AG04449 (cell line): ENCODE measurements at regions not wholly inside any gene's neighbourhood (a gene's known extent, or its start where the extent isn't known, plus 50 kb on each side); places are given as distances from the start of the nearest gene placed in this dataset.
A peak's percentile ranks its signal among the peaks of the same experiment; 100 is the strongest.

Experiments used
- CTCF ChIA-PET: fragments of 350-600 bp; formaldehyde crosslinking; extraction: SDS; loops from one replicate; lab custom pipeline; 2021; ENCODE audit warnings: antibody characterized with exemption; lab: Yijun Ruan, JAX
- POLR2A ChIA-PET: fragments of 400-600, 350-600 bp; formaldehyde crosslinking; extraction: SDS; loops from one replicate; lab custom pipeline; 2020; ENCODE audit warnings: antibody characterized with exemption, inconsistent platforms; lab: Yijun Ruan, JAX
- DNase-seq: peaks from one replicate; pipeline ENCODE4 v3.0.0-alpha.2; 2010; ENCODE audit warnings: low read depth, low spot score
- H3K4me3 ChIP-seq: 2 replicates; pipeline ENCODE4 v1.5.1; 2011; ENCODE audit warnings: low read depth, mild to moderate bottlenecking, control low read depth, low read length
- TF ChIP-seq, protein P1 (sequence below): IDR thresholded peaks from one replicate; pipeline ENCODE4 v1.5.1; 2011; ENCODE audit warnings: mild to moderate bottlenecking, moderate library complexity, low read length, control low read depth, inconsistent platforms; ENCODE audit not compliant: insufficient read depth; ENCODE audit errors: missing control alignments

DNA sequence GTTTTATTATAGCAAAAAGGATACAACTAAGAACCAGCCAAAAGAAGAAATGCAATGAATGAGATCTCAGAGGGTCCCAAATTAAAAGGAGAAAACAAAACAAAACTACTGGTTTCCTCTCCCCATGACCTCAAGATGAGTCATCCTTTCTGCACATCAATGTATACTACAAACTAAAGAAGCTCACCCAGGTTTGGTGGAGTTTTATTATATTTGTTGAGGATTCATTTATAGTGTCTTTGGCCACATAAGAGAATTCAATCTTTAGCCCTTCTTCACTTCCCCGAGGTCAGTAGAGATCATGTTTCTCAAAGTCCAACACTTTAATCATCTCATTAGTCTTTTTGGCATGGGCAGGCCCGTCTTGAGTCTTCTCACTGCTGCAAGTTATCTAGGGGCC, 210.6 kb downstream of the SLC6A15 start:
- DNase-seq, result no peak
- ChIA-PET POLR2A (no interaction called here), CTCF (no interaction called here)

DNA sequence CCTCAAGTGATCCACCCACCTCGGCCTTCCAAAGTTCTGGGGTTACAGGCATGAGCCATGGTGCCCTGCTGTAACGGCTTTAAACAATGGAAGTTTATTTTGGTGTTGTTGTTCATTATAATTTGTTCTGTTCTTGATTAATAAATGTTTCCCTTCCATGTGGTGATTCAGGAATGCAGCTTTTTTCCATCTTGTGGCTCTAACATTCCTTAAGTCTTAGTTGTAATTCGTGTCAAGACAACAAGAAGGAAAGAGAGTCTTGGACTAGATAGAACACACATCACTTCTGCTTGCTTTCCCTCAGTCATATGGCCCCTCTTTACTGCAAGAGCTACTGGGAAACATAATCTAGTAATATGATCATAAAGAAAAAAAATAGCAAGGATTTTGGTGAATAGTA, 211.6 kb downstream of the SLC6A15 start:
- no peak for DNase-seq
- ChIA-PET POLR2A (no interaction called here), CTCF (interaction anchor here (1.8 kb wide), 1 partner anchor 10 kb away, joined by 6 read pairs; no protein-coding TSS in a partner anchor)
- no peak overlapping the region for H3K4me3 ChIP-seq
- TF ChIP-seq, protein P1, sequence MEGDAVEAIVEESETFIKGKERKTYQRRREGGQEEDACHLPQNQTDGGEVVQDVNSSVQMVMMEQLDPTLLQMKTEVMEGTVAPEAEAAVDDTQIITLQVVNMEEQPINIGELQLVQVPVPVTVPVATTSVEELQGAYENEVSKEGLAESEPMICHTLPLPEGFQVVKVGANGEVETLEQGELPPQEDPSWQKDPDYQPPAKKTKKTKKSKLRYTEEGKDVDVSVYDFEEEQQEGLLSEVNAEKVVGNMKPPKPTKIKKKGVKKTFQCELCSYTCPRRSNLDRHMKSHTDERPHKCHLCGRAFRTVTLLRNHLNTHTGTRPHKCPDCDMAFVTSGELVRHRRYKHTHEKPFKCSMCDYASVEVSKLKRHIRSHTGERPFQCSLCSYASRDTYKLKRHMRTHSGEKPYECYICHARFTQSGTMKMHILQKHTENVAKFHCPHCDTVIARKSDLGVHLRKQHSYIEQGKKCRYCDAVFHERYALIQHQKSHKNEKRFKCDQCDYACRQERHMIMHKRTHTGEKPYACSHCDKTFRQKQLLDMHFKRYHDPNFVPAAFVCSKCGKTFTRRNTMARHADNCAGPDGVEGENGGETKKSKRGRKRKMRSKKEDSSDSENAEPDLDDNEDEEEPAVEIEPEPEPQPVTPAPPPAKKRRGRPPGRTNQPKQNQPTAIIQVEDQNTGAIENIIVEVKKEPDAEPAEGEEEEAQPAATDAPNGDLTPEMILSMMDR, result no peak

More for the DNA sequence above, 210.6 kb downstream of the SLC6A15 start:
- H3K4me3 ChIP-seq, result no peak overlapping the region
- TF ChIP-seq, protein P1, result no peak

DNA sequence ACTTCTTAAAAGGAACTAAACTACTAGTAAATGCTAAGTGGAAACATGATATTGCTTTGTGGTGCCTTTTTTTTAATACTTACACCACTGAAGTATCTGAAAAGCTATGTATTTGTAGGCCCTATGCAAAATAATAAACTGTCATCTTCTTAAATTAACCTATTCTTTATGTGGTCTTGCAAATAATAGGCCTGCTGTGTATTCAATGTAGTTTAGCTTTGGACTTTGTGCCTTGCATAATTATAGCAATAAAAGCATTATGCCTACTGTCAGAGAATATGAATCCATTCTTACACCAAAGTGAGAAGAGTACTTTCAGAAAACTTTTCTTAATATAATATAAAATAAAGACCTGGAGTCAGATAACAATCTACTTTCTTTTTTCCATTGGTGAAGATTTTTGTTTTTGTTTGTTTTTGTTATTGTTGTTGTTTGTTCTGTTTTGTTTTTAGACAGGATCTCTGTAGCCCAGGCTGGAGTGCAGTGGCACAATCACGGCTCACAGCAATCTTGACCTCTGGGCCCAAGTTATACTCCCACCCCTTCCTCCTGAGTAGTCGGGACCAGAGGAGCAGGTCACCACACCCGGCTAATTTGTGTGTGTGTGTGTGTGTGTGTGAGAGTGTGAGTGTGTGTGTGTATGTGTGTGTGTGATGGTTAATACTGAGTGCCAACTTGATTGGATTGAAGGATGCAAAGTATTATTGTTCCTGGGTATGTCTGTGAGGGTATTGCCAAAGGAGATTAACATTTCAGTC, 213.8 kb downstream of the SLC6A15 start:
- TF ChIP-seq, protein P1, result no peak
- CTCF ChIA-PET, result interaction anchor here (1.4 kb wide), 1 partner anchor 14 kb away, joined by 3 read pairs; no protein-coding TSS in a partner anchor
- H3K4me3 ChIP-seq, result no peak overlapping the region
- no peak for DNase-seq
- POLR2A ChIA-PET, result no interaction called here

DNA sequence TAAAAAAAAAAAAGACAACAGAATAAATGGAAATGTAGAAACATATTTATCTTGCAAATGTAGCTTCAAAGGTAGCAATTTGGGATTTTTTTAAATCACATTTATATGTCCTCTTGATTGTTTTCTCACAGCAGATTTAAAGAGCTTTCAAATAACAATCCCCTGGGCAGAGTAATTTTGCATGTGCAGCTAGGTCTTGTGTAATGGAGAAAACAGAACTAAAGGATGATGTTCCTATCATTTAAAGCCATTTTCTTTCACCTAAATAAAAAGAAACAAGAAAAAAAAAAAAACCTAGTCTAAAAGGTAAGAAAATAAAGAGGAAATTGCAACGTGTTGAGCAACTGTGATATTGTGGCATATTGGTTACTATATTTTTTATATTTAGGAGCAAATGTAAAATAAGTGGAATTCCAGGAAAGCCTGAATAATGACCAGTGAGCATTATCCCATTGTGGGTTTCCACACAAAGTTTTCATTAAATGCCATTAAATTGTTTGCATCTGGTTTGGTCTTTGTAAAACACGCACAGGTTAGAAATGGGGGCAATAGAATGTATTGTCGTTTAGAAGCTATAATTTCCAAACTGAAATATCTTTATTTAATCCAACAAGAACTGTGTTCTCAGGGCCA, 215.6 kb downstream of the SLC6A15 start:
- TF ChIP-seq, protein P1, result no peak
- POLR2A ChIA-PET, result no interaction called here
- H3K4me3 ChIP-seq, result no peak overlapping the region
- CTCF ChIA-PET, result interaction anchor here (1.4 kb wide), 1 partner anchor 12 kb away, joined by 3 read pairs; no protein-coding TSS in a partner anchor
- peak; percentile 16 for DNase-seq

DNA sequence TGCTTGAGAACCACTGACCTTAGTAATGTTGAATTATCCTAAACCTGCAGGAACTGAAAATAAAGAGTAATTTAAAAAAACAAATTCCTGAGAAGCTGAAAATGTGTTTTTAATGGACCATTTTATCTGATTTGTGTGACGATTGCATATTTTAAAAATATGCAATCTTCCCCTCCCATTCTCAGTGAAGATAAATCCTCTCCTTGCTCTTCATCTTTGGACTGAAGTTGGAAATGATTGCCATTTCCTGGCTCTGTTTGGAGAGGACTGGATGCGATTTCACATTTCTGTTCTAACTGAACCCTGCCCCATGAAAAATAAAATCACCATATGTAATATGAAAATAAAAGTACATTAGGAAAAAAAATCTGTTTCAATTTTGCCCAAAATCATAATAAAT, 216.3 kb downstream of the SLC6A15 start:
- TF ChIP-seq, protein P1, result no peak
- CTCF ChIA-PET, result no interaction called here
- no peak overlapping the region for H3K4me3 ChIP-seq
- POLR2A ChIA-PET, result no interaction called here
- no peak for DNase-seq

DNA sequence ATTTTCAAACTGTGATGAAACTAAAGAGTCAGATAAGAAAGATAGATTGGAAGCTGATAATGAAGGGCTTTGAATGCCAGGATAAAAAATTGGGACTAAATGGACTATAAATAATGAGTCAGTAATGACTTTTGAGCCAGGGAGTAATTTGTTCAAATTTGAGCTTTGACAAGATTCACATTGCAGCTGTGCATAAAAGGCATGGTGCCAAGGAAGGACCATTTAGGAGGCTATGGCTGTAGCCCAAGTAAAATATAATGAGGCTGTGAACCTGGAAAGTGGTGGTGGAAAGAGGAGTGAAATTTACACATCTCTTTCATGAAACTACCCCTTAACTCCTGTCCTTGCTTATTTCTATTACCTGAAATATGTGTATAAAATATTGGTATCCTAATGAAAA, 218.5 kb downstream of the SLC6A15 start:
- POLR2A ChIA-PET, result no interaction called here
- no peak overlapping the region for H3K4me3 ChIP-seq
- DNase-seq, result no peak
- CTCF ChIA-PET, result no interaction called here
- TF ChIP-seq, protein P1, result no peak
